Loucy (cell line): ENCODE measurements at regions not wholly inside any gene's neighbourhood (a gene's known extent, or its start where the extent isn't known, plus 50 kb on each side); places are given as distances from the start of the nearest gene placed in this dataset.

Source experiments
- H2AFZ ChIP-seq: fragments of 200-600 bp; sonication (generic); 2 replicates; pipeline ENCODE4 v1.6.0; 2016; ENCODE audit warnings: antibody characterized with exemption, mild to moderate bottlenecking, low read length, moderate library complexity
- H3F3A ChIP-seq: fragments of 200-600 bp; 2 replicates; pipeline ENCODE4 v1.6.0; 2016; ENCODE audit warnings: antibody characterized with exemption, low read depth, mild to moderate bottlenecking
- H3K27me3 ChIP-seq: fragments of 200-600 bp; sonication (generic); 2 replicates; pipeline ENCODE4 v1.6.1; 2014; ENCODE audit warnings: low read length, mild to moderate bottlenecking; ENCODE audit not compliant: insufficient read depth, poor library complexity, severe bottlenecking
- H3K36me3 ChIP-seq: fragments of 200-600 bp; sonication (generic); 2 replicates; pipeline ENCODE4 v1.6.1; 2016; ENCODE audit warnings: low read length; ENCODE audit not compliant: insufficient read depth
- H3K4me1 ChIP-seq: fragments of 200-600 bp; sonication (generic); 2 replicates; pipeline ENCODE4 v1.5.1; 2014; ENCODE audit warnings: low read length, mild to moderate bottlenecking; ENCODE audit not compliant: insufficient read depth, poor library complexity, severe bottlenecking
- H3K4me2 ChIP-seq: fragments of 200-600 bp; sonication (generic); 2 replicates; pipeline ENCODE4 v1.6.0; 2014; ENCODE audit warnings: antibody characterized with exemption, low read length, low read depth, mild to moderate bottlenecking; ENCODE audit not compliant: poor library complexity, severe bottlenecking
- H3K4me3 ChIP-seq: fragments of 200-600 bp; sonication (generic); 2 replicates; pipeline ENCODE4 v1.5.1; 2014; ENCODE audit warnings: low read length, mild to moderate bottlenecking, mixed read lengths; ENCODE audit not compliant: poor library complexity, severe bottlenecking
- H3K79me2 ChIP-seq: fragments of 200-600 bp; sonication (generic); 2 replicates; pipeline ENCODE4 v1.6.1; 2014; ENCODE audit warnings: low read length; ENCODE audit not compliant: insufficient read depth
- H3K9ac ChIP-seq: fragments of 200-600 bp; sonication (generic); 2 replicates; pipeline ENCODE4 v1.6.0; 2014; ENCODE audit warnings: mild to moderate bottlenecking, low read depth, low read length, moderate library complexity; ENCODE audit not compliant: poor library complexity, severe bottlenecking
- H3K9me2 ChIP-seq: fragments of 200-600 bp; sonication (generic); replicated peaks from 2 replicates; pipeline ENCODE4 v1.6.1; 2016; ENCODE audit warnings: low read depth, low read length, mixed read lengths
- H3K9me3 ChIP-seq: fragments of 200-600 bp; sonication (generic); 2 replicates; pipeline ENCODE4 v1.6.1; 2014; ENCODE audit warnings: mild to moderate bottlenecking, antibody characterized with exemption, low read length, low read depth; ENCODE audit not compliant: insufficient read depth
- H4K20me1 ChIP-seq: fragments of 200-600 bp; sonication (generic); 2 replicates; pipeline ENCODE4 v1.6.0; 2014; ENCODE audit warnings: antibody characterized with exemption, low read length, mild to moderate bottlenecking; ENCODE audit not compliant: insufficient read depth, poor library complexity, severe bottlenecking
- EZH2phosphoT487 ChIP-seq: fragments of 200-600 bp; IDR thresholded peaks from 2 replicates; pipeline ENCODE4 v1.6.1; 2018; ENCODE audit warnings: antibody characterized with exemption, mild to moderate bottlenecking, moderate library complexity, borderline replicate concordance
- TF ChIP-seq, protein P1 (sequence below): fragments of 200-600 bp; sonication (generic); conservative IDR thresholded peaks from 2 replicates; pipeline ENCODE4 v1.5.1; 2014; ENCODE audit warnings: mild to moderate bottlenecking, antibody characterized with exemption, low read length

DNA sequence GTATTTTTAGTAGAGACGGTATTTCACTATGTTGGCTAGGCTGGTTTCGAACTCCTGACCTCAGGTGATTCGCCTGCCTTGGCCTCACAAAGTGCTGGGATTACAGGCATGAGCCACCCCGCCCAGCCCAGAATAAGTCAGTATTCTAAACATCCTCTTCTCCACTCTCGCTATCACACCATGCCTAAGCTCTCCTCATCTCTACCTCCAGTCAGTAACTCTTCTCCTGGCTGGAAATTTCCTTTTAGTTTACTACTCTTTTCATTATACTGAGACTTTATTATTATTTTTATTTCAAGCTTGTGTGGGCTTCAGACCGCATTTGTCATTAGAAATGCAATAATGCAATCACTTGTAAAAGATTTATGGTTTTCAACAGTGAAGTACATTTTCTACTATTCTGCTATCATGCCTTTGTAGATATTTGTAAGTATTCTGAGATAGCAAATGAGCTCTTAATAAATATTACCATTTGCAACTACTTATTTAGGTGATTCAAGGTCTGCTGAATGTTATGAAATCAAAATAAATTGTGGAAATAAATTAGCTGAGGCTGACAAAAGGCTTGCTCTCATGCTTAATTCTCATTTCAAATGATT, 617.3 kb upstream of the GOT2 start:
- H3K9ac ChIP-seq, result no peak overlapping the region
- H3K9me2 ChIP-seq, result no peaks in the 10 kb centered on the region; the same call in 1 of the 2 replicates
- TF ChIP-seq EZH2phosphoT487, result no peak
- TF ChIP-seq, protein P1, sequence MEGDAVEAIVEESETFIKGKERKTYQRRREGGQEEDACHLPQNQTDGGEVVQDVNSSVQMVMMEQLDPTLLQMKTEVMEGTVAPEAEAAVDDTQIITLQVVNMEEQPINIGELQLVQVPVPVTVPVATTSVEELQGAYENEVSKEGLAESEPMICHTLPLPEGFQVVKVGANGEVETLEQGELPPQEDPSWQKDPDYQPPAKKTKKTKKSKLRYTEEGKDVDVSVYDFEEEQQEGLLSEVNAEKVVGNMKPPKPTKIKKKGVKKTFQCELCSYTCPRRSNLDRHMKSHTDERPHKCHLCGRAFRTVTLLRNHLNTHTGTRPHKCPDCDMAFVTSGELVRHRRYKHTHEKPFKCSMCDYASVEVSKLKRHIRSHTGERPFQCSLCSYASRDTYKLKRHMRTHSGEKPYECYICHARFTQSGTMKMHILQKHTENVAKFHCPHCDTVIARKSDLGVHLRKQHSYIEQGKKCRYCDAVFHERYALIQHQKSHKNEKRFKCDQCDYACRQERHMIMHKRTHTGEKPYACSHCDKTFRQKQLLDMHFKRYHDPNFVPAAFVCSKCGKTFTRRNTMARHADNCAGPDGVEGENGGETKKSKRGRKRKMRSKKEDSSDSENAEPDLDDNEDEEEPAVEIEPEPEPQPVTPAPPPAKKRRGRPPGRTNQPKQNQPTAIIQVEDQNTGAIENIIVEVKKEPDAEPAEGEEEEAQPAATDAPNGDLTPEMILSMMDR, result no peak
- H3K4me2 ChIP-seq, result no peak overlapping the region
- H3K4me3 ChIP-seq, result no peak overlapping the region
- H3K27me3 ChIP-seq, result no peaks in the 10 kb centered on the region
- H4K20me1 ChIP-seq, result no peaks in the 10 kb centered on the region
- H3K4me1 ChIP-seq, result no peaks in the 10 kb centered on the region
- H3K79me2 ChIP-seq, result no peaks in the 10 kb centered on the region
- H3F3A ChIP-seq, result no peaks in the 10 kb centered on the region
- H2AFZ ChIP-seq, result no peak overlapping the region
- no peaks in the 10 kb centered on the region for H3K36me3 ChIP-seq
- H3K9me3 ChIP-seq, result no peaks in the 10 kb centered on the region

DNA sequence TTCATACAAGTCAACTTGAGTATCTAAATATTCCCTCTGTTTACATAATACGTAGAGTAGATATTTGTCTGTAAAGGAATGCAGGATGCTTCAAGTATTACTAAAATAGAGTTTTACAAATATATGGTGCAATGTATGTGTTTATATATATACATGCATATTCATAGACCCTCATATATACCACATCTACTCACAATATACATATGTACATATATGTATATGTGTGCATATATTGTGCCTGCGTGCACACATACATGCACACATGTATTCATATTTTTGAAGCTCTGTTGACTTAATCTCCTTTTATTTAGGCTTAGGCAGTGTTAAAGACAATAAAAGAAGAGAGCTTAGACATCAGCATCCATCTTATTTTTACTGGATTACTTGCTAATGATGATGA, 616.6 kb upstream of the GOT2 start:
- Histone ChIP-seq H3K4me1 (no peaks in the 10 kb centered on the region), H3K9me3 (no peaks in the 10 kb centered on the region), H4K20me1 (no peaks in the 10 kb centered on the region), H3K9ac (no peak overlapping the region), H3K79me2 (no peaks in the 10 kb centered on the region), H3K4me2 (no peak overlapping the region), H2AFZ (no peak overlapping the region), H3K36me3 (no peaks in the 10 kb centered on the region), H3K4me3 (no peak overlapping the region), H3K9me2 (no peaks in the 10 kb centered on the region; the same call in 1 of the 2 replicates), H3K27me3 (no peaks in the 10 kb centered on the region), H3F3A (no peaks in the 10 kb centered on the region)
- TF ChIP-seq, protein P1, result no peak
- no peak for TF ChIP-seq EZH2phosphoT487

DNA sequence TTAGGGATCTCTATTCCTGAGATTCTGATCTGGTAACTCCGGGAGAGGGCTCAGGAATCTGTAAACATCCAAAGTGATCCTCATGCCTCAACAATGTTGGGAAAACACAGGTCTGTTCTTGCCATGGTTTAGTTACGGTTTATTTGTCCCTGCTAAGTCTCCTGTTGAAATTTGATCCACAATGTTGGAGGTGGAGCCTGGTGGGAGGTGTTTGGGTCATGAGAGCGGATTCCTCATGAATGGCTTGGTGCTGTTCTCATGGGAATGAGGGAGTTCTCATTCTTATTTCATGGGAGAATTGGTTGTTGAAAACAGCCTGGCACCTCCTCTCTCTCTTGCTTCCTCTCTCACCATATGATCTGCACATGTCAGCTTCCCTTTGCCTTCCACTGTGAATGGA, 608.6 kb upstream of the GOT2 start:
- H3K9me2 ChIP-seq, result no peaks in the 10 kb centered on the region
- H3K79me2 ChIP-seq, result no peaks in the 10 kb centered on the region
- H3F3A ChIP-seq, result no peaks in the 10 kb centered on the region
- H3K9me3 ChIP-seq, result no peaks in the 10 kb centered on the region
- no peak overlapping the region for H3K4me3 ChIP-seq
- H3K36me3 ChIP-seq, result no peaks in the 10 kb centered on the region
- H3K27me3 ChIP-seq, result no peaks in the 10 kb centered on the region
- no peak overlapping the region for H2AFZ ChIP-seq
- no peaks in the 10 kb centered on the region for H3K4me1 ChIP-seq
- no peak overlapping the region for H3K4me2 ChIP-seq
- no peaks in the 10 kb centered on the region for H4K20me1 ChIP-seq
- no peak overlapping the region for H3K9ac ChIP-seq
- TF ChIP-seq EZH2phosphoT487, result no peak
- TF ChIP-seq, protein P1, result no peak
